Loucy (cell line): ENCODE measurements at regions not wholly inside any gene's neighbourhood (a gene's known extent, or its start where the extent isn't known, plus 50 kb on each side); places are given as distances from the start of the nearest gene placed in this dataset.

Experiments used
- H2AFZ ChIP-seq: fragments of 200-600 bp; sonication (generic); 2 replicates; pipeline ENCODE4 v1.6.0; 2016; ENCODE audit warnings: antibody characterized with exemption, mild to moderate bottlenecking, low read length, moderate library complexity
- H3F3A ChIP-seq: fragments of 200-600 bp; 2 replicates; pipeline ENCODE4 v1.6.0; 2016; ENCODE audit warnings: antibody characterized with exemption, low read depth, mild to moderate bottlenecking
- H3K27me3 ChIP-seq: fragments of 200-600 bp; sonication (generic); 2 replicates; pipeline ENCODE4 v1.6.1; 2014; ENCODE audit warnings: low read length, mild to moderate bottlenecking; ENCODE audit not compliant: insufficient read depth, poor library complexity, severe bottlenecking
- H3K36me3 ChIP-seq: fragments of 200-600 bp; sonication (generic); 2 replicates; pipeline ENCODE4 v1.6.1; 2016; ENCODE audit warnings: low read length; ENCODE audit not compliant: insufficient read depth
- H3K4me1 ChIP-seq: fragments of 200-600 bp; sonication (generic); 2 replicates; pipeline ENCODE4 v1.5.1; 2014; ENCODE audit warnings: low read length, mild to moderate bottlenecking; ENCODE audit not compliant: insufficient read depth, poor library complexity, severe bottlenecking
- H3K4me2 ChIP-seq: fragments of 200-600 bp; sonication (generic); 2 replicates; pipeline ENCODE4 v1.6.0; 2014; ENCODE audit warnings: antibody characterized with exemption, low read length, low read depth, mild to moderate bottlenecking; ENCODE audit not compliant: poor library complexity, severe bottlenecking
- H3K4me3 ChIP-seq: fragments of 200-600 bp; sonication (generic); 2 replicates; pipeline ENCODE4 v1.5.1; 2014; ENCODE audit warnings: low read length, mild to moderate bottlenecking, mixed read lengths; ENCODE audit not compliant: poor library complexity, severe bottlenecking
- H3K79me2 ChIP-seq: fragments of 200-600 bp; sonication (generic); 2 replicates; pipeline ENCODE4 v1.6.1; 2014; ENCODE audit warnings: low read length; ENCODE audit not compliant: insufficient read depth
- H3K9ac ChIP-seq: fragments of 200-600 bp; sonication (generic); 2 replicates; pipeline ENCODE4 v1.6.0; 2014; ENCODE audit warnings: mild to moderate bottlenecking, low read depth, low read length, moderate library complexity; ENCODE audit not compliant: poor library complexity, severe bottlenecking
- H3K9me2 ChIP-seq: fragments of 200-600 bp; sonication (generic); replicated peaks from 2 replicates; pipeline ENCODE4 v1.6.1; 2016; ENCODE audit warnings: low read depth, low read length, mixed read lengths
- H3K9me3 ChIP-seq: fragments of 200-600 bp; sonication (generic); 2 replicates; pipeline ENCODE4 v1.6.1; 2014; ENCODE audit warnings: mild to moderate bottlenecking, antibody characterized with exemption, low read length, low read depth; ENCODE audit not compliant: insufficient read depth
- H4K20me1 ChIP-seq: fragments of 200-600 bp; sonication (generic); 2 replicates; pipeline ENCODE4 v1.6.0; 2014; ENCODE audit warnings: antibody characterized with exemption, low read length, mild to moderate bottlenecking; ENCODE audit not compliant: insufficient read depth, poor library complexity, severe bottlenecking
- EZH2phosphoT487 ChIP-seq: fragments of 200-600 bp; IDR thresholded peaks from 2 replicates; pipeline ENCODE4 v1.6.1; 2018; ENCODE audit warnings: antibody characterized with exemption, mild to moderate bottlenecking, moderate library complexity, borderline replicate concordance
- TF ChIP-seq, protein P1 (sequence below): fragments of 200-600 bp; sonication (generic); conservative IDR thresholded peaks from 2 replicates; pipeline ENCODE4 v1.5.1; 2014; ENCODE audit warnings: mild to moderate bottlenecking, antibody characterized with exemption, low read length

GRCh38 chr2:217070043-217070430 is 210.2 kb upstream of the TNP1 start:
- Histone ChIP-seq H3K4me2 (no peak overlapping the region), H3K36me3 (no peaks in the 10 kb centered on the region), H3K79me2 (no peaks in the 10 kb centered on the region), H2AFZ (no peak overlapping the region), H4K20me1 (no peaks in the 10 kb centered on the region), H3K4me3 (no peak overlapping the region), H3K9me3 (no peaks in the 10 kb centered on the region; the same call in 1 of the 2 replicates), H3K9me2 (no peaks in the 10 kb centered on the region), H3F3A (no peaks in the 10 kb centered on the region), H3K9ac (no peak overlapping the region), H3K27me3 (no peaks in the 10 kb centered on the region), H3K4me1 (no peaks in the 10 kb centered on the region)
- TF ChIP-seq, protein P1, sequence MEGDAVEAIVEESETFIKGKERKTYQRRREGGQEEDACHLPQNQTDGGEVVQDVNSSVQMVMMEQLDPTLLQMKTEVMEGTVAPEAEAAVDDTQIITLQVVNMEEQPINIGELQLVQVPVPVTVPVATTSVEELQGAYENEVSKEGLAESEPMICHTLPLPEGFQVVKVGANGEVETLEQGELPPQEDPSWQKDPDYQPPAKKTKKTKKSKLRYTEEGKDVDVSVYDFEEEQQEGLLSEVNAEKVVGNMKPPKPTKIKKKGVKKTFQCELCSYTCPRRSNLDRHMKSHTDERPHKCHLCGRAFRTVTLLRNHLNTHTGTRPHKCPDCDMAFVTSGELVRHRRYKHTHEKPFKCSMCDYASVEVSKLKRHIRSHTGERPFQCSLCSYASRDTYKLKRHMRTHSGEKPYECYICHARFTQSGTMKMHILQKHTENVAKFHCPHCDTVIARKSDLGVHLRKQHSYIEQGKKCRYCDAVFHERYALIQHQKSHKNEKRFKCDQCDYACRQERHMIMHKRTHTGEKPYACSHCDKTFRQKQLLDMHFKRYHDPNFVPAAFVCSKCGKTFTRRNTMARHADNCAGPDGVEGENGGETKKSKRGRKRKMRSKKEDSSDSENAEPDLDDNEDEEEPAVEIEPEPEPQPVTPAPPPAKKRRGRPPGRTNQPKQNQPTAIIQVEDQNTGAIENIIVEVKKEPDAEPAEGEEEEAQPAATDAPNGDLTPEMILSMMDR = no peak
- no peak for TF ChIP-seq EZH2phosphoT487

- Histone ChIP-seq H4K20me1 (no peaks in the 10 kb centered on the region), H3K27me3 (no peaks in the 10 kb centered on the region), H3K36me3 (no peaks in the 10 kb centered on the region), H2AFZ (no peak overlapping the region), H3F3A (no peaks in the 10 kb centered on the region), H3K9ac (no peak overlapping the region), H3K4me1 (no peaks in the 10 kb centered on the region), H3K4me3 (no peak overlapping the region), H3K79me2 (no peaks in the 10 kb centered on the region), H3K9me2 (no peaks in the 10 kb centered on the region), H3K9me3 (no peaks in the 10 kb centered on the region; the same call in 1 of the 2 replicates), H3K4me2 (no peak overlapping the region)
- TF ChIP-seq EZH2phosphoT487 = no peak
- TF ChIP-seq, protein P1 = no peak
Observed at GRCh38 chr2:217069263-217070042, 209.6 kb upstream of the TNP1 start.

DNA sequence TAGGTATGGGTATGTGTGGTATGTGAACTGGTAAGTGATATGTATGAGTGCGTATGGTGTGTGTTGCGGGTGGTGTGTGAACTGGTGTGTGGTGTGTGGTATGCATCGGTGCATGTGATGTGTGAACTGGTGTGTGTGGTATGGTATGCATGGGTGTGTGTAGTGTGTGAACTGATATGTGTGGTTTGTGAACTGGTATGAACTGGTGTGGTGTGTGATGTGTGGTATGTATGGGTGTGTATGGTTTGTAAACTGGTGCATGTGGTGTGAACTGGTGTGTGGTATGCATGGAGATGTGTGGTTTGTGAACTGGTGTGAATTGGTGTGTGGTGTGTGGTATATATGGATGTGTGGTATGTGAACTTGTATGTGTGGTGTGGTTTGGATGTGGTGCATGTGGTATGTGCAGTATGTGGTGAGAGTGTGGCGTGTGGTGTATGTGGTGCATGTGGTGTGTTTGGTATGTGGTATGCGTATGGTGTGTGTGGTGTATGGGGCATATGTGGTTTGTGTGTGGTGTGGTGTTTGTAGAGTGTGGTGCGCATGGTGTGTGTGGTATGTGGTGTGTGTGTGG is 208.9 kb upstream of the TNP1 start:
- Histone ChIP-seq H3K4me1 (no peaks in the 10 kb centered on the region), H3K9ac (no peak overlapping the region), H2AFZ (no peak overlapping the region), H3K79me2 (no peaks in the 10 kb centered on the region), H4K20me1 (no peaks in the 10 kb centered on the region), H3K9me2 (no peaks in the 10 kb centered on the region), H3K27me3 (no peaks in the 10 kb centered on the region), H3F3A (no peaks in the 10 kb centered on the region), H3K4me2 (no peak overlapping the region), H3K4me3 (no peak overlapping the region), H3K9me3 (no peaks in the 10 kb centered on the region; the same call in 1 of the 2 replicates), H3K36me3 (no peaks in the 10 kb centered on the region)
- TF ChIP-seq EZH2phosphoT487 = no peak
- TF ChIP-seq, protein P1 = no peak
